HG03521 (cell line): ENCODE measurements at regions not wholly inside any gene's neighbourhood (a gene's known extent, or its start where the extent isn't known, plus 50 kb on each side); places are given as distances from the start of the nearest gene placed in this dataset.
"Not testable (repeated sequence)": the region's sequence is repeated elsewhere in the genome, so short reads cannot be mapped to it uniquely, and the experiment has no call there.

Experiments
- ATAC-seq: cut with Tn5 transposase; IDR thresholded peaks from one replicate; pipeline ENCODE4 v1.9.1; 2021; ENCODE audit warnings: mild to moderate bottlenecking, moderate library complexity; ENCODE audit not compliant: unreplicated experiment

DNA sequence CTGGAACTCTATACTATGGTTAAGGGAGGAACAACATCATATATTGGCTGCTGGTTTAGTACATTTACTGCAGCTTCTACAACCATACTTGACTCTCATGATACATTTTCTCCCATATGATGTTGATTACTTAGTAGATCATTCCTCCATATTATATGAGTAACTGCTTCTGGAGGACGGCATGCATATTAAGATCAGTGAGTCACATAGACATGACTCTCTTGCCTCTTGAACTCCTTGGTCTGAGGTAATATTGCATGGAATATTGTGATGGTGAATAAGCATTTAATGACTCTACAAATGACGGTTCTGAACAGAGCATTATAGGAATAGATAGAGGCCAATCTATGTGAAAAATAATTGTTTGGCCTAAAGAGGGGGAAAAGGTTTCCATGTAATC is 418.8 kb upstream of the SPHKAP start:
- no peak for ATAC-seq

DNA sequence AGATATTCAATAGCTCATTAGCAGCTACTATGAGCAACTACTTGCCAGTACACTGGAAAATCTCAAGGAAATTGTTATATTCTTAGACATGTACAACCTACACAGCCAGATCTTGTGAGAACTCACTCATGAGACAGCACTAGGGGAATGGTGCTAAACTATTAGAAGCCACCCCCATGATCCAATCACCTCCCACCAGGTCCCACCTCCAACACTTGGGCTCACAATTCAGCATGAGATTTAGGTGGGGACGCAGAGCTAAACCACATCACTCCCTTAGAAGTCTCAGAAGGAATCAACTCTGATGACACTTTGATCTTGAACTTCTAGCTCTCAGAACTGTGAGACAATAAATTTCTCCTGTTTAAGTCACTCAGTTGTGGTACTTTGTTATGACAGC is 418.3 kb upstream of the SPHKAP start:
- no peak for ATAC-seq

DNA sequence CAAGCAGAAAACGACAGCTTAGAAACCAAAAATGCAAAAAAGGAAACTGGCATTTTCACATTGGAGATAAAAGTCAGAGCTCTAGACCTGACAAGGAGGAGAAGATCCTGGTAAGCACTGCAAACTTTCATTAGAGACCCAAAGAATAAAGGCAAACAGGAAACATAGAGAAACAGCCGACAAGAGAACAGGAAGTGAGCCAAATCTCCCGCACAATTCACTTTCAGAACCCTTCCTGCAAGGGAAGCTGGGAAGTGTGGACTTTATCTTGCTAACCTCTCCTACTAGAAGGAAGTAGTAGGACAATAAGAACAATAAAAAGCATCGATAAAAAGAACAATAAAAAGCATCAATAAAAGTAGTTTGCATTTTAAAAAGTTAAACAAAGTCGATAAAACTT is 417.8 kb upstream of the SPHKAP start:
- no peak for ATAC-seq

DNA sequence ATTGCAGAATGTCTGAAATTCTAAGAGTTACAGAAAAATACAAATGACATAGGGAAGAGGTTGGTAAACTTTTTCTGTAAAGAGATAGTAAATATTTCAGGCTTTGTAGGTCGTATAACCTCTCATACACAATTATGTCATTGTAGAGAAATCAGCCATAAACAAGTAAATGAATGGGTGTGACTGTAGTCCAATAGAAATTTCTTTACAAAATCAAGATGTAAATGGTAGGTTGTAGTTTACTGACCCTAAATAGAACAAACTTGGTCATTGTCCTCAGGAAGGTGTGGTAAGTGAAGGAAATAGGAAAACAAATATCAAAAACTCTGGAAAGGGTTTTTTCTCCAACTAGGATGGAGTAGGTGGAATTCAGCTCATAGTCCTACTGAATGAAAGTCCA is 415.5 kb upstream of the SPHKAP start:
- ATAC-seq, result no peak

DNA sequence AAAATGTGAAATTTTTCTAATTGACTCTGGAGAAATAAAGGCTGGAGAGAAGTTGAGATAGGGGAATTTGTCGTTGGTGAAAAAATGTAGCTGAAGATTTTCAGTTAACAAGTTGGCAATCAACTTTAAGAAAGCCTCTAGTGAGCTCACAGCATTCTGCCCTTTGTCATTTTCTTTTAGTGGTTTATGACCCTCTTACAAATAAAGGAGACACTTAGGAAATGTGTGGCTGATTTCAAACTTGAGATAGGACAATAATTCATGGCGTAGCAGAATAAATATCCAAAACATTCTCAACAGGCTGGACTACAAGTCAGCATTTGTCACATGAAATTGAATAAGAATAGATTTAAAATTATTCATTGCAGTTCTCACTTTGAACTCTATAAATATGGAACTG is 412.5 kb upstream of the SPHKAP start:
- no peak for ATAC-seq

DNA sequence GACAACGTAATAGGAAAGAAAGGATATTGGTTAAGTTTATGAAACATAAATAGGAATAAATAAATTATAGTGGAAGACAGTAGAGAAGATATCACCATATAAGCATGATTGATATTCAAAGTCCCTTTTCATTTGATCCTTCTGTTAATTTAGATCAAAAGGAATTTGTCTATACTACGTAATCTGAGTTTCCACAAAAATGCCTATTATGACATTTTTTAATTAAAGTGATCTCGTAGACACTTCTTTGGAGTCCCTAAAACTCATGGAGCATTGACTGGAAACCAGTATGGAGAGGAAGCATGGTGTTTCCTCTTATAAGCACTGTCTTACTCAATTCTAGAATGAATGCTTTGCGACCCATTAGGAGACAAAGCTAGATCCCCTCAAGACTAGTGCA is 411.4 kb upstream of the SPHKAP start:
- no peak for ATAC-seq

DNA sequence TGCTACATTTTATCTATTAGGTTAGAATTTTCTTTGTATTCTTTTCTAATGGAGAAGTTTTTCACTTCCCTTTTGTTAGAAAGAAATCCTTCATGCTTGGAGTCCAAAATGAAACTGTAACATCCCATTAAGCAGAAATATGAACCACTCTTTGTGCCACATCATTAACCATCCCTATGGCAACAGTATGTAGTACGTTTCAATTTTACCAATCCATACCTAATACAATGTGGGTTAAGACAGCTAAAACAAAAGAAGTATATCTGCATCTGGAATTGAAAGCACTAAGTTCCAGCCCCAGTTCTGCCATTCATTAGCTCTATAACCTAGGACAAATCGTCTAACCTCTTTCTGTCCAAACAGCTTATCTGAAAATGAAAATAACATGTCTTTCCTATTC is 409.2 kb upstream of the SPHKAP start:
- ATAC-seq, result peak; percentile 91

DNA sequence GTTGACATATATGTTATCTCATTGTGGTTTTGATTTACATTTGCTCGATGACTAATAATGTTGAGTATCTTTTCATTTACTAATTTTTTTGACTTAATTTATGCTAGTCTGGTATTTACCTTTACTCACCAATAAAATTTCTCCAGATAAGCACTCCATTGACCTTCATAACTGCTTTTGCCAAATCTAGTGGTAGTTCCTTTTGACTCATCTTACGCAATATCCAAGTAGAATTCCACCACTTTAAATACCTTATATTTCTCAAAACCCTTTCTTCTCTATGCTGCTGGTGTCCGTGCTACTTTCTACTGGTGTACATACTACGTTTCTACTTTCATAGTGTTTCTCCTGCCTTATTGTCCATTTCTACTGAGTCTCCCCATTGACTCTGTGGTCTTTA is 407.6 kb upstream of the SPHKAP start:
- ATAC-seq, result no peak

DNA sequence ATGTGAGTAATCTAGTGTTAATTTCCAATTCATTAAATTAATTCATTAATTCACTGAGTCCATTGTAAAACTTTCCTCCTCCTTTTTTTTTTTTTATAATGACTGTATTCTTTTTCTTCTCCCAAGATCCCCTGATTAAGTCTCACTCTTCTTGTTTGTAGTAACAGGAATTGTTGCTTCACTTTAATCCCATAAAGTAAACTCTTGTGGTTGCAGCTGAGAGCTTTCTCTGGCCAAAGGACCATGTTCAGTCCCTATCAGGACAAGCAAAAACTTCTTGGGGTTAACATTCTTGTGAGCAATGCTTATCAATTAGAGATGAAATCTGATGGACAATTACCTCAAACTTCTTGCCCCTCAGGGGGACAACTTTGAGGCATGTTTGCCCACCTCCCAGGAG is 400.2 kb upstream of the SPHKAP start:
- no peak for ATAC-seq

DNA sequence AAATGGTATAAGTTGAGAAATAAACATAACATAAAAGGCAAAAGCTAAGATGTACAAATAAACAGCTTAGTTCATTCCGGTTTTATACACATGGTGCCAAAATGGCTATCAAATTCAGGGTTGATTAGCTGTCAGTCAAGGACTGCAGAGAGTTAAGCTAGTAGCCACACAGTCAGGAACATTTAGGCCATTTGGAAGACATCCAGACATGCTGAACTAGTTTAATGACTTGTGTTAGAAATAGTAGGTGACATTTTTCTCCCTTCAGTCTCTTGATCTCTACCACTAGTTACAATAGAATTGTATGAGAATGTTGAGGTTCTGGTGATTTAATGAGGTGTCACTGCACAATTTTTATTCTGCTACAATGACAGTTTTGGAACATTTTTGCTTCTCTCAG is 394.4 kb upstream of the SPHKAP start:
- no peak for ATAC-seq

DNA sequence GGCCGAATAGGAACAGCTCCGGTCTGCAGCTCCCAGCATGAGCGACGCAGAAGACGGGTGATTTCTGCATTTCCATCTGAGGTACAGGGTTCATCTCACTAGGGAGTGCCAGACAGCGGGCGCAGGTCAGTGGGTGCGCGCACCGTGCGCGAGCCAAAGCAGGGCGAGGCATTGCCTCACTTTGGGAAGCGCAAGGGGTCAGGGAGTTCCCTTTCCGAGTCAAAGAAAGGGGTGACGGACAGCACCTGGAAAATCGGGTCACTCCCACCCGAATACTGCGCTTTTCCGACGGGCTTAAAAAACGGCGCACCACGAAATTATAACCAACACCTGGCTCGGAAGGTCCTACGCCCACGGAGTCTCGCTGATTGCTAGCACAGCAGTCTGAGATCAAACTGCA is 386.8 kb upstream of the SPHKAP start:
- ATAC-seq, result not testable (repeated sequence)

DNA sequence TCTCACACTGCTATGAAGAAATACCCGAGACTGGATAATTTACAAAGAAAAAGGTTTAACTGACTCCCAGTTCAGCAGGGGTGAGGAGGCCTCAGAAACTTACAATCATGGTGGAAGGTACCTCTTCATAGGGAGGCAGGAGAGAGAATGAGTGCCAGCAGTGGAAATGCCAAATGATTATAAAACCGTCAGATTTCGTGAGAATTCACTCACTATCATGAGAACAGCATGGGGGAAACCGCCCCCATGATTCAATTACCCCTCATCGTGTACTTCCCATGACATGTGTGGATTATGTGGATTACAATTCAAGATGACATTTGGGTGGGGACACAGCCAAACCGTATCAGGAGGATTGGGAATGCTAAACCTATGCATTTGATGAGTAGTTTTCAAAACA is 380.3 kb upstream of the SPHKAP start:
- ATAC-seq, result no peak

DNA sequence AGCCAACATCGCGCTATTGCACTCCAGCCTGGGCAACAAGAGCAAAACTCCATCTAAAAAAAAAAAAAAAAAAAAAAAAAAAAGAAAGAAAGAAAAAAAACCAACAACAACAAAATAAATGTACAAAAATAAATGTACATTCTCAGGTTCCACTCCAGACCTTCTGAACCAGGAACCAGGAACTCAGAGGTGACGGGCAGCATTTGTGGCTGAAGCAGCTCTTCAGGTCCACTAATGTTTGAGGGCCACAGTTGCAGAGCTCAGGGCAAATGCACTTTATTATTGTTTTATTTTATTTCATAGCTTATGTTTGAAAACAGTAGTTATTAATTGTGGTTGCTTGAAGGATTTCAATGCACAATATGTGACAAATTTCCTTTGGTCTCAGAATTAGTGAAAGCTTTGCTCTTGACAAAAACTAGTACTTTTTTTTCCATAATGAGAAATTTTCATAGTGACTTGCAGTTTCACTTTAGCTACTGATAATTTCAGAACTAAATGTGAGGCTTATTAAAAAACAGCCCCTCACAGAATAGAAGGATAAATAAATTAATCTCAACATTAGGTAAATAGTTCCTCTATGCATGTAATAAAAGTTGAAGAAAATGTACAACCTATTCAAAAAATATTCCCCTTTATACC is 378.4 kb upstream of the SPHKAP start:
- ATAC-seq, result no peak

DNA sequence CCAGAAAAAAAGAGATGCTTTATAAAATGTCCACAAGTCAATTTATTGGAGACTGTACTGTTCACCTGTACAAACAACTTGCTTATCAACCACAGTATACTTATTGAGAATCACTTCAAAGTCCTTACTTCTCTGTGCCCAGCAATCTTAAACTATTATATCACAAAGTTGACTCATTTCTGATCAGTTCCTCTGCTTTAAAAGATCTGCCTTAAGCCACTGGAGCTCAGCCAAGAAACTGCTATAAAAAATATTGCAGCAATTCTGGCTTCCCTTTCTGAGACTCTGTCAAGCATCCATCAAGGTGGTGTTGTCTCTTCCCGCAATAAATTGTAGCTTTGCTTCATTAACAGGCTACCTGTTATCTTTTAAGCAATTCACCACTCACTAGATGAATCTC is 375.2 kb upstream of the SPHKAP start:
- no peak for ATAC-seq

DNA sequence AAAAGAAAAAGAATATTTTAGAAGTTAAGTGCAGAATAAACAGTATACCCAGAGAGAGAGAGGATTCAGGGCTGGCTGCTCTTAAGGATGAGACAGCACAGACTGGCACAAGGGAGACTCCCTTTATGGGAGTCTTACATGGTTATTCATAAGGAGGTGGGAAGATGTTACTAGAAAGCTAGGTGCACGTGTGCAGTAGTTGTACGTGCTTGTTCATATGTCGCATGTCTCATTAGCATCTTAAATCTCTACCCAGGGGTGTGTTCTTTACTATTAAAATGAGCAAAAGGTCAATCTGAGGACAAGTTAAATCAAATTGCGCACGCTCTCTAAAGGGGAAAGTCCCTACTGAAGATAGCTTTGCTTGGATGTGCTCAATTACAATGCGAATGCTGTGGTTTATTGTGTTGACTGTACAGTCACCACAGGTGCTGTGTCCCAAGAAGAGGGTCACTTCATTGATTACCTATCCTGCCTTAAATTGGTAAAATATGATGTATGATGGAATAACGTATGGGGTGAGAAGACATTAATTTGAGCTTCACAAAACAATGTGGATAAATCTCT is 368.0 kb upstream of the SPHKAP start:
- ATAC-seq, result no peak

DNA sequence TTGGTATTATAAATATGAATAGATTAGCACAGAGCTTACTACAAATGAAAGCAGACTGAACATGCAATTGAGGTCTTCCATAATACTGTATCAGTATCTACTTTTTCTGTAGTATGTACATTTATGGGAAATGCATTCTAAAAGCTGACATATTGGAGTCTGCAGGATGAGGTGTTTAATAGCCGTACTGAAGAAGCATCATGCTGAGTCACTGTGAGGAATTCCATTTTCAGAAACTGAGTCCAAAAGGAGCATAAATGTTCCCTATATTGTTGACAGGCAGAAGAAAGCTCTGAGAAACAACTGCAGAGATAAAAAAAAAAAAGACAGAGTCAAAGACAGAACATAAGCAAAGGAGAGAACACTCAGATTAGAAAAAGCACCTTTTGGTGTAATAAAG is 366.7 kb upstream of the SPHKAP start:
- ATAC-seq, result no peak

DNA sequence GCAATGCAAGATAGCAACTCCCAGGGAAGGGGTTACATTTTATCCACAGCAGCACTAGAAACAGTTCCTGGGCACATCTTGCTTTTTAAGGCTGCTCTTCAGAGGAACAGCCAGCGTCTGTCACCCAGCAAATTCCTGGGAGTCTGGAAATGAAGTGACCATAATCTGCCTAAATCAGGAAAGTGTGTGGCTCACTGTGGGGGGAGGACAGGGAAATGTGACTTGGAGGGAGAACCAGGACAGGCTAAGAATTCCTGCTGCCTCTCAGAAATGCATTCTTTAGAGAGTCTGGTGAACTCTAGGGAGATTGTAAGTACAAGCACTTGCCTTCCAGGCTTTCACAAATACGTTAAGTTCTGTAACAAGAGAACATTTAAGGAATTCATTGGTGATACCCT is 364.3 kb upstream of the SPHKAP start:
- no peak for ATAC-seq

DNA sequence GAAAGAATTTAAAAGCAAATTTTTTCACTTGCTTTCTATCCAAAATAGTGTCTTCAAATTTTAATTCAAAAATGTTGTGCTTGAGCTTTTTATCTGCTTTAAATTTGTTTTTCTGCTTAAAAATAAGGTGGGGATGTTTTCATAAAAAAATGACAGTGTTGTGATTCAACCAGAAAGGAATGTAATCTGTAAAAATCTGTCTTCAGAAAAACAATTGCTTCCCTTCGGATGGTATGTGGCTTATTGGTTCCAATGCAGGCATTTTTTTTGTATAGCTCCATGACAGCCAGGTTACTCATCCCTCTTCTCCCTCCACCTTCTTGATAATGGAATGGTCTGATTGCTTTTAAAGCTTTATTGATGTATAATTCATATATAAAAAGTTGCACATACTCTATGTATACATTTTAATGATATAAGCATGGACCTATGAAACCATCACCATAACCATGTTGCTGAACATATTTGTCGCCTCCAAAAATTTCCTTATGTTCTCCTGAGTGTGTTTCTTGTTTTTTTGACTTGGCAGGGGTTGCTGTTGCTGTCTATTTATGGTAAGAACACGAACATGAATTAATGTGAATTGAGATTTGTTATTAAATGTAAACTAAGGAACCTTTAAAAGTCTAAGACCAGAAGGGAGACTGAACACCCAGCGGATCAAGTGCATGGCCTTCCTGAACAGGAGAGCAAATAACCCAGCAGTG is 363.7 kb upstream of the SPHKAP start:
- ATAC-seq, result no peak

DNA sequence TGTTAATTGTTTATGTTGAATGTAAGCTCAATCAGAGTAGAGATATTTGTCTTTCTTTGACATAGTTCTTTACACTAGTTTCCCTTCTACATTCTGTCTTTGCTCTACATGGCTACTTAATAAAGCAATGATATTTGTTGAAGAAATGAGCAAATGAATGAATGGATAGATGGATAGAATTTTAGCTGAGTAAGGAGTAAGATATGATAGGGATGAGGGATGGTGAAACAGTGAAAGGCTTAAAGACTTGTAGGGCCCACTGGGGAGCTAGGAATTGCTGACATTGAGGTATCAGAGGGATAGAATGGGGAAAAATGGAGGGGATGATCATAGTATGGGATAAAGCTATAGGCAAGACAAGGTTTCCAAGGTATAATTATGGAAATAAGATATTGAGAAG is 361.6 kb upstream of the SPHKAP start:
- no peak for ATAC-seq

DNA sequence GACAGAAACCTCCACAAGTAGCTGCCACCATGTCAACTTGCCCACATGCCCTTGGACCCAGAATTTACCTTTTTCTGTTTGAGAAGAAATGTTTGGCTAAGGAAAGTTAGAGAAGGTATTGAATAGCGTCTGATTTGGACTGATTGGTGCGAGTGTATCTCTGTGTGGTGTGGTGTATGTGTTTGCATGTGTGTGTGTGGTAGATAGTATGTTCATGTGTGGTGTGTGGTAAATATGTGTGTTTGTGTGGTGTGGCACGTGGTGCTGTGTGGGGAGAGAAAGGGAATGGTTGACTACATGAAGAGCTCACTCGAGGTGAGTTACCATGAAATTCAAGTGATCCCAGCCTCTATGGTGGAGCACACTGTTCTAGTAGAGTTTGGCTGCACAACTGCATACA is 360.8 kb upstream of the SPHKAP start:
- ATAC-seq, result no peak

DNA sequence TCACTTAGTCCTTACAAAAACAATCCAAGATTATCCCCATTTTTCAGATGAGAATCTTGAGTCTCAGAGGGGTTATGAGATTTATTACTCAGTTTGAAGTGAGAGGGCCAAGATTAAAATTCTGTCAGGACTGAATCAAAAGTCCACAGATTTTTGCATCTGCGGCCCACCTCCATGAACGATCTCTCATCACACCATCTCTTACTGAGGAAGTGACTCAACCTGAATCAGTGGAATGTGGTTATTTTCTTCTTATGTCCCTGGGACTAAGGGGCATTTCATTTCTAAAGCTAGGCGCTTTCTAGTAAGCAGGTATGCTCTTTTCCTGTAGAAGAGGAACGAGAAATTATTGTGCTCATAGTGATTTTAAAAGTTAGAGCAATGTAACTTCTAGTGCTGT is 360.3 kb upstream of the SPHKAP start:
- ATAC-seq, result no peak

DNA sequence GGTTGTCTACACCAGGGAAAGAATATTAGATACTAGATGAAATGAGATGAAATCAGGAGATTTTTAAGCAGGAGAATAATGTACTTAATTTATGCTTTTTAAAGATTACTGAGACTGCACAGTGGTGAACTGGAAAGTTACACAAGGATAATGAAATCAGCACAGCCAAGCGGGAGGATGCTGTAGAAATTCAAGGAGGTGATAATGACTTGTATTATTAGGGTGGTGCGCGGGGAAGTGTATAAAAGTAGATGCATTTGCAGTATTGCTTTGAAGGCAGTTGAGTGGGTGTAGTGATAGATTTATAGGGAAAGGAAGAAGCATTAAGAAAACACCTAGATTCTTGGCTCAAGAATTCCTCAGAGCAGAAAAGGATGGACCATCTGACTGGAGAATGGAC is 359.5 kb upstream of the SPHKAP start:
- no peak for ATAC-seq

DNA sequence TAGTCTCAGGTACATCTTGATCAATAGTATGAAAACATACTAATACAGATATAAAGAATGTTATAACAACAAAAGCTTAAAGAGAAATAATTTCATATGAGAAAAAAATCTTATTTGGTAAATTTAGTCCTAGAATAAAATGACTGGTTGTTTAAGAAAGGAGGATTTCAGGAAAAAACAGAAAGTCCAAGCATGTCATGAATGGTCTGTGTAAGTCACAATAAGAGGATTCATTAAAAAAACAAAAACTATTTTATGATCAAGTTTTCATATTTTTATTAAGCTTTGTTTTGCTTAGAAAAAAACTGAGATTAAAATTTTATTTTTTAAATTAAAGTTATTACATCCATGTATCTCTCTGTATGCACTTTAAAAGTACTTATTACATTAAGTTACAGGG is 353.9 kb upstream of the SPHKAP start:
- ATAC-seq, result no peak
